Activated T-cell treated with anti-CD3 and anti-CD28 coated beads, Interleukin-2, amount 50 U/mL, for 72 hours (primary cell): ENCODE measurements at regions not wholly inside any gene's neighbourhood (a gene's known extent, or its start where the extent isn't known, plus 50 kb on each side); places are given as distances from the start of the nearest gene placed in this dataset.
"Not testable (repeated sequence)": the region's sequence is repeated elsewhere in the genome, so short reads cannot be mapped to it uniquely, and the experiment has no call there.

Experiments
- ATAC-seq, 2 donors: fragments of 150-1000 bp; cut with Tn5 transposase; replicated peaks in 1 of 2; 2 replicates each; pipeline ENCODE4 v1.10.0; 2021; ENCODE audit warnings: moderate library complexity in 2 of 2, mild to moderate bottlenecking in 1 of 2
- DNase-seq, 2 donors: peaks; one replicate each; pipeline ENCODE4 v3.0.0; 2021 to 2022; ENCODE audit warnings: mixed read lengths in 1 of 2
- H3K27ac Mint-ChIP-seq: one replicate; pipeline ENCODE4 v1.8.0; 2022; ENCODE audit warnings: mild to moderate bottlenecking, moderate library complexity, mixed read lengths
- H3K27me3 Mint-ChIP-seq: one replicate; pipeline ENCODE4 v1.8.0; 2022; ENCODE audit warnings: low read depth, mixed read lengths
- H3K36me3 Mint-ChIP-seq, 2 donors: one replicate each; pipeline ENCODE4 v1.8.0; 2022; ENCODE audit warnings: mixed read lengths in 2 of 2, mild to moderate bottlenecking in 1 of 2; ENCODE audit not compliant: insufficient read depth in 2 of 2
- H3K4me1 Mint-ChIP-seq: one replicate; pipeline ENCODE4 v1.8.0; 2022; ENCODE audit warnings: low read depth, mixed read lengths
- H3K4me3 Mint-ChIP-seq, 2 donors: one replicate each; pipeline ENCODE4 v1.8.0; 2022; ENCODE audit warnings: mild to moderate bottlenecking in 2 of 2, mixed read lengths in 2 of 2, moderate library complexity in 2 of 2
- H3K9me3 Mint-ChIP-seq, 2 donors: one replicate each; pipeline ENCODE4 v1.8.0; 2022; ENCODE audit warnings: mixed read lengths in 2 of 2

DNA sequence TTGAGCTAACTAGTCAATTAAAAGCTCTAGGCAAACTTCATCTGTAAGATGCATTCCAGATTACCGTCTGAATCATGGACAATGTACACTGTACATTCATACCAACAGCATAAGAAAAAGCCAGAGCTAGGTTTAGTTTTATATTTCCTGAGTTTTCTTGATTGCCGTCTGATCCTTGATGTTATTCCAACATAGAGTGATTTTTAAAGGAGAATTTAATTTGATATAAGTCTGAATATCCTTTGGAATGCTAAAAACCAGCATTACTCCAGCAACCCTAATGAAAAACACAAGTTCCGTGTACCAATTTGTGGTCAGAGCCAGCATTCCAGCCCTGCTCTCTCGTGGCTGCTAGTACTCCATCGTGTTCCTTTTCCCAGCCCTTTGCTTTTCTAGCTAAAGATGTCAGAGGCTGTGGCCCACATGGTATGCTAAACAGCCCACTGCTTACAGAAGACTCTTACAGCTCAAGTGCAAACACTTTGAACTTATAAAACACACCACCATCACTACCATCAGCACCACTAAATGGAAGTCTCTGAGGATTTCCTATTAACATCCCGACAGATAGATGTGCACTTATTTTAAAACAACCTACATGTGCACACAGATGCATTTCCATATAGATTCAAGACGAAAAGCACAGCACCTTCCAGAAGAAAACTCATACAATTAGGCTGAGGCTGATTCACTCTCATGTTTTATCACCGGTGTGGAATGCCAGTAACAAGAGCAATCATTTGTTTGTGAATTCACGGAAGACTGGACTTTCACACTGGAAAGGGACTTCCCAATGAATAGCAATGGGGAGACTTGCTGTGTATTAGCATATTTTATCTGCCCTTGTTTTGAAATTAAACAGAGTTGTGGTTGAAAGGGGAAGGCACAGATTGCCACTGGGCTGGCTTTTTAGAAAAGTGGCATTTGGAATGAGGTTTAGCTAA lies 246.9 kb upstream of the GAS1 start:
- Mint-ChIP-seq H3K27me3 (peaks cover 42% of the 10 kb centered on the region), H3K4me3 (no peak overlapping the region), H3K36me3 (no peaks in the 10 kb centered on the region), H3K4me1 (no peaks in the 10 kb centered on the region), H3K9me3 (peaks cover 0 to 6% of the 10 kb centered on the region in 2 donors), H3K27ac (no peak overlapping the region)
- no peak for ATAC-seq
- DNase-seq: no peak

DNA sequence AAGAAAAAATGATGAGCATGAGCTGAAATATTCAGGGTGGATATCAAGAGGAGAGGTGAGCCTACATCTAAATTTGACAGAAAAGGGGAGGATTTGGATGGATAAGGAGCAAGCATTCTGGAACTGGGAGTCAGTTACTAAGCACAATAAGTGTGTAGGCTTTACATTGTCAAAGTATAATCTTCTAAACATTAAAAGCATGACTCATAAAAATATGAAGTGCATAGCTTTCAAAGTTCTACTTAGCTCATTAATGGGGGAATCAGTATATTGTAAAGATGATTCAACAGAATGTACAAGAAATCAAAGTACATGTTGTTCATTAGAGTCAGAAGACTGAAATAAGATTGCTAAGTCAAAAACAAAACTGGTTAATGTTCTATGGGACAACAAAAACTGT lies 248.0 kb upstream of the GAS1 start:
- H3K36me3 Mint-ChIP-seq: no peaks in the 10 kb centered on the region

DNA sequence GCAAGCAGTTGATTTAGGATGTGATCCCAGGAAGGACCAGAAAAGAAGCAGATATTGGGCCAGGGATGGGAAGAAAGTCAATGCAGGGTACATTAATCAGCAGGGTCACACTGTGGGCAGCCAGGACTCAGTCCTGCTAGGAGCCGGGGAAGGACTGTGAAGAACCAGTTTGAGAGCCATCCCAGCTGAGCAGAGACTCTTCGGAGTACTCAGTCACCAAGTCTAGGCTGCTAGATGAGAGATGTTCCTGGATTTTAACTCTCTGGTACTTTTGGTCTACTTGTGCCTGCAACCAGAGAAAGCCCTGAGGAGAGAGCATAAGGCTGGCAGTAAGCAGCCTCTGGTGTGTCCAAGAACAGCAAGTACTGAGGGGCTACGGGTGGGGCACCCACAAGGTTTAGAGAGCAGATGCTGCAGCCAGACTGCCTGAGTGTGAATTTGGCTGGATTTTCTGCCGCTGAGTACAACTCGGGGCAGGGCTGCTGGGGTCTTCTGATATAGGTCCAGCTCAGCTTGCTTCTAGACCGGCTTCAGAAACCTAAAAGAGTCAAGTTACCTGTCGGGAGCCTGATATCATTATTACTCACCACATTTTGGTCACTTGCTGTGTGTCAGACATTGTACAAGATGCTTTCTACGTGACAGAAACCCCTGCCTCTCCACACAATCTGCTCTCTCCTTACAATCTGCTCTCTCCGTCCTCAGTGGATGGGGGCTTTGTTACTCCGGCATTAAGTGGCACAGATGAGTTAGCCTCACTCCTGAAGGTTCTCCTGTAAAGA lies 250.2 kb upstream of the GAS1 start:
- H3K36me3 Mint-ChIP-seq: no peaks in the 10 kb centered on the region
- H3K9me3 Mint-ChIP-seq: peaks cover 0 to 6% of the 10 kb centered on the region in 2 donors
- ATAC-seq (no peak), DNase-seq (no peak)
- H3K27me3 Mint-ChIP-seq: peaks cover 42% of the 10 kb centered on the region
- H3K4me1 Mint-ChIP-seq: no peaks in the 10 kb centered on the region
- no peak overlapping the region for H3K4me3 Mint-ChIP-seq
- H3K27ac Mint-ChIP-seq: no peak overlapping the region

More for the DNA sequence above, 248.0 kb upstream of the GAS1 start:
- no peaks in the 10 kb centered on the region for H3K4me1 Mint-ChIP-seq
- H3K27me3 Mint-ChIP-seq: peaks cover 42% of the 10 kb centered on the region
- no peak overlapping the region for H3K27ac Mint-ChIP-seq
- no peak overlapping the region for H3K4me3 Mint-ChIP-seq
- DNase-seq (no peak), ATAC-seq (no peak)
- H3K9me3 Mint-ChIP-seq: peaks cover 0 to 6% of the 10 kb centered on the region in 2 donors

DNA sequence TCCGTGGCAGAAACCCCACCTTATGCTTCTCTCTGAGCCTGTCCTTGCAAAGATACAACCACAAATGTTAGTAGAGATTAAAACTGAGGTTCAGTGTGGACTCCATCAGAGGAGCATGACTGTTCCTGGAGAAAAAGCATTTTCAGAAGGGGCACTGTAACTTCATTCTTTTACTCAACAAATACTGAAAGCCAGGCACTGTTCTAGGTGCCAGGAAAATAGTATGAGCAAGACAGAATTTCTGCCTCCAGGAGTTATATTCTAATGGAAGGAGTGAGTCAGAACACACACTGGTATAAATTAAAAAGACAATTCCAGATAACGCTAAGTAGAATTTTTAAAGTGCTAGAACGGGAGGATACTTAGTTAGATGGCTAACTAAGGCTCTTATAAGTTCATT lies 251.4 kb upstream of the GAS1 start:
- Mint-ChIP-seq H3K9me3 (peaks cover 0 to 6% of the 10 kb centered on the region in 2 donors), H3K27me3 (peaks cover 42% of the 10 kb centered on the region), H3K4me1 (no peaks in the 10 kb centered on the region), H3K27ac (no peak overlapping the region), H3K36me3 (no peaks in the 10 kb centered on the region), H3K4me3 (no peak overlapping the region)
- ATAC-seq: no peak
- DNase-seq: no peak

DNA sequence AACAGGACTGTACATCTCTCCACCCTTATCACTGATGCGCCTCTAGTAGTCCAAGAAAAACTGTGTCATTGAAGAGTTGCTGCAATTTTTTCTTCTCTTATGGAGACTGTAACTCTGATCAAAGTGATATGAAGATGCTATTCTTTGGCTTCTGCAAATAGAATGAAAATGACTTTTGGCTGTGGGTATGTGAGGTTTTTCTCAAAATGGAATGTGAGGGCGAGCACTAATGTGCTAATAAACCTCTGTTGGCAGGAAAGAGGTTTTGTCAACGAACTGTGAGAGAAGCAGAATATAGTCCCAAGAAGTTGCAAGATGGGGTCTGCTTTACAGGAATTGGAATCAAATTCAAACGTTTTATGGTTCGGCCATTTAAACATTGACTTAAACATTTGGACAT lies 252.0 kb upstream of the GAS1 start:
- H3K36me3 Mint-ChIP-seq: no peaks in the 10 kb centered on the region
- peaks cover 0 to 6% of the 10 kb centered on the region in 2 donors for H3K9me3 Mint-ChIP-seq
- H3K27ac Mint-ChIP-seq: no peak overlapping the region
- peaks cover 39% of the 10 kb centered on the region for H3K27me3 Mint-ChIP-seq
- H3K4me1 Mint-ChIP-seq: no peaks in the 10 kb centered on the region
- H3K4me3 Mint-ChIP-seq: no peak overlapping the region
- ATAC-seq (no peak), DNase-seq (no peak)

DNA sequence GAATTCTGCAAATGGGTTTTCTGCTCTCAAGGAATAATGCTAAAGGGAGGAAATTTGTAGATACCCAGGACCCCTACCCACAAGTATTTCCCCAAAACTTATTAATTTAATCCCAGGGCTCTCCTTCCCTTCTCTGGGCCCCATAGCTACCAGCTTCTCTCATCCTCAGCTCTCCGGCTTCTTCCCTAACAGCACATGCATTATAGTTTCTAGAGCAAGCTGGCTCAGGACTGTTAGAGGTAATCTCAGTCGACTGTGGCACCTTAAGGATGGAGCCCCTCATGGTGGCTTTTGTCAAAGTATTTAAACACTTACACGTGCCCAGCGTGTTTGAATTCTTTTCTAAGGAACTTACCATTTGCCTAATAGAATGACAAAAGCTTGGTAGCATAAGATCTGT lies 252.5 kb upstream of the GAS1 start:
- peaks cover 34% of the 10 kb centered on the region for H3K27me3 Mint-ChIP-seq
- peaks cover 0 to 6% of the 10 kb centered on the region in 2 donors for H3K9me3 Mint-ChIP-seq
- H3K36me3 Mint-ChIP-seq: no peaks in the 10 kb centered on the region
- H3K4me1 Mint-ChIP-seq: no peaks in the 10 kb centered on the region
- ATAC-seq (no peak), DNase-seq (no peak)
- H3K4me3 Mint-ChIP-seq: no peak overlapping the region
- no peak overlapping the region for H3K27ac Mint-ChIP-seq

DNA sequence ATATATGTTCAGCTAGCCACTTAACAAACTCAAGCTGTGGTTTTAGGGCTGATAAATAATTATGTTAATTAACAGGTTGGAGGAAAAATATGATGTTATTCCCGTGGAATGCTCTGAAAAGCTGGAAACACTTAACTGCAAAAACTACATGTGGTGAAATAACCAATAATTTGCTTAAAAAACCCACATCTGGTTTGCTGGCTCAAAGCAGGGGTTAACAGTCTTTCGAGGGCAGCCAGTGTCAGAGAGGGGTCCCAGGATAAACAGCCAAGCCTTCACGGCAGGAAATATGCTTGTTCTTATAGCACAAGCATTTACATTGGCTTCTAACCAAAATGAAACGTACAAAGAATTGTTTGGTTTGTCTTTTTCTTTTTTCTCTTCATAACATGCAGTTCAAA lies 254.0 kb upstream of the GAS1 start:
- no peaks in the 10 kb centered on the region for H3K4me1 Mint-ChIP-seq

DNA sequence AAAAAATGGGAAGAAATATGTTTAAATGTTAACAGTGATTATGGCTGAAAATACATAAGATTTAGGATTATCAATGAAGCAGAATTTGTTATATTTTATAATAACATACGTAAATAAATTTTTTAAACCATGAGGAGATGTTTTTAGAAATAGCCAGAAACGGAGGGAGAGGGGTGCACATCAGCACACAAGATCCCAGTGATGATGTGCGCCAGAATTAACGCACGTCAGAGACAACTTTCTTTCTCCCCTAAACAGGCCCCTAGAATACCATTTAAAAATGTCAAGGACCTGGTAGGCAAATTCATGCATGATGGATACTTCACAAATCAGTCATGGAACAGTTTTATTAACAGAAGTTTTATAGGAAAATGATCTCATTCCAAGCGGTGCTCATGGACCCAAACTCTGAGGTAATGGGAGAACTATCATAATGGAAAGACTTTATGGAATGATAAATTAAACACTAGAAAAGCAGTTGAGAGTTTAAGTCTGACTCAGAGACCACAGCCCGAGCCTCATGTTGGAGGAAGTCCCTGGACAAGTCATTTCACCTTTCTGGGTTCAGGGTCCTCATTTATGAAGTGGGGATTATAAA lies 258.9 kb upstream of the GAS1 start:
- no peak for ATAC-seq
- no peak overlapping the region for H3K27ac Mint-ChIP-seq
- no peaks in the 10 kb centered on the region for H3K9me3 Mint-ChIP-seq
- no peak overlapping the region for H3K4me3 Mint-ChIP-seq
- no peaks in the 10 kb centered on the region for H3K4me1 Mint-ChIP-seq
- peaks cover 6% of the 10 kb centered on the region for H3K27me3 Mint-ChIP-seq
- no peaks in the 10 kb centered on the region for H3K36me3 Mint-ChIP-seq
- no peak for DNase-seq

More for the DNA sequence above, 254.0 kb upstream of the GAS1 start:
- Mint-ChIP-seq H3K4me3 (no peak overlapping the region), H3K27me3 (peaks cover 28% of the 10 kb centered on the region), H3K9me3 (peaks cover 0 to 5% of the 10 kb centered on the region in 2 donors), H3K27ac (no peak overlapping the region), H3K36me3 (no peaks in the 10 kb centered on the region)
- ATAC-seq (no peak), DNase-seq (no peak)

DNA sequence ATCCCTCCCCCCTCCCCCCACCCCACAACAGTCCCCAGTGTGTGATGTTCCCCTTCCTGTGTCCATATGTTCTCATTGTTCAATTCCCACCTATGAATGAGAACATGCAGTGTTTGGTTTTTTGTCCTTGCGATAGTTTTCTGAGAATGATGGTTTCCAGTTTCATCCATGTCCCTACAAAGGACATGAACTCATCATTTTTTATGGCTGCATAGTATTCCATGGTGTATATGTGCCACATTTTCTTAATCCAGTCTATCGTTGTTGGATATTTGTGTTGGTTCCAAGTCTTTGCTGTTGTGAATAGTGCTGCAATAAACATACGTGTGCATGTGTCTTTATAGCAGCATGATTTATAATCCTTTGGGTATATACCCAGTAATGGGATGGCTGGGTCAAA lies 263.4 kb upstream of the GAS1 start:
- not testable (repeated sequence) for H3K4me3 Mint-ChIP-seq, DNase-seq, ATAC-seq, H3K27ac Mint-ChIP-seq, H3K4me1 Mint-ChIP-seq, H3K36me3 Mint-ChIP-seq, H3K9me3 Mint-ChIP-seq
- peaks cover 14% of the 10 kb centered on the region for H3K27me3 Mint-ChIP-seq

DNA sequence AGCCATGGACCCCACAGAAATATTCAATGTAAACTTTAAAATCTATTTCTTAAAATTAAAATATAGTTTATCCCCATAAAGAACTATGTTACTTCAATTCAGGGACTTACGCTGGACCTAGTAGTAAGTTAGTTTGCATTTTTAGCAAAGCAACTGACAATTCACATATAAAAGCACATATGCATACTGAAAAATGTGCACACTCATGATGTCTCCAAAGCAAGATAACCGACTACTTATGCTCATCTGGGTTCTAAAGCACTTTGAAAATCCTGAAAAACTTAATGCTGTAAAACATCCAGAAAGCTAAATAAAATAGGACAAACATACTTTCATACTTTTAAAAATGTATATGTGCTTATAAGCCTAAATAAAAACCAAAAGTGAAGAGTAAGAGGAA lies 264.4 kb upstream of the GAS1 start:
- no peak overlapping the region for H3K27ac Mint-ChIP-seq
- no peaks in the 10 kb centered on the region for H3K9me3 Mint-ChIP-seq
- no peaks in the 10 kb centered on the region for H3K36me3 Mint-ChIP-seq
- ATAC-seq (no peak), DNase-seq (no peak)
- no peaks in the 10 kb centered on the region for H3K4me1 Mint-ChIP-seq
- no peak overlapping the region for H3K4me3 Mint-ChIP-seq
- H3K27me3 Mint-ChIP-seq: peaks cover 14% of the 10 kb centered on the region

DNA sequence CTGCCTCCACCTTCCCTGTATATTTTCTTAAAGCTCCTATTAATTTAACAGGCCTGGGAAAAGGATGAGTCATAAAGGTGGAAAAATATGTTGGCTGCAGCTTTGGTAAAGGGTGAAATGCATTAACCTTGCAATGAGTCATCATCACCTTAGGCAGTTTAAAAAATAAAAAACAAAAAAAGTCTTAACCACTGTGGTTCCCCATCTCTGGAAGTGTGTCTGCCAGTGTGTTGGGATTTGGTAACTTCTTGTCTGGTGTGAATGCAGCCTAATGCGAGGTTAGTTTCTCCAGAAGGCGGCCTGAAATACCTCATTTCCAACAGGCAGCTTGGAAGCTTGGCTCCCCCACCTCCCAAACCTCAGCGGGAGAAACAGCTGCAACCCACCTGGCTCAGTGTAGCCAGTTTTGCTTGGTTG lies 265.3 kb upstream of the GAS1 start:
- Mint-ChIP-seq H3K27ac (no peak overlapping the region), H3K27me3 (peaks cover 14% of the 10 kb centered on the region), H3K36me3 (no peaks in the 10 kb centered on the region), H3K4me3 (no peak overlapping the region), H3K4me1 (no peaks in the 10 kb centered on the region), H3K9me3 (no peaks in the 10 kb centered on the region)
- ATAC-seq (no peak), DNase-seq (no peak)

DNA sequence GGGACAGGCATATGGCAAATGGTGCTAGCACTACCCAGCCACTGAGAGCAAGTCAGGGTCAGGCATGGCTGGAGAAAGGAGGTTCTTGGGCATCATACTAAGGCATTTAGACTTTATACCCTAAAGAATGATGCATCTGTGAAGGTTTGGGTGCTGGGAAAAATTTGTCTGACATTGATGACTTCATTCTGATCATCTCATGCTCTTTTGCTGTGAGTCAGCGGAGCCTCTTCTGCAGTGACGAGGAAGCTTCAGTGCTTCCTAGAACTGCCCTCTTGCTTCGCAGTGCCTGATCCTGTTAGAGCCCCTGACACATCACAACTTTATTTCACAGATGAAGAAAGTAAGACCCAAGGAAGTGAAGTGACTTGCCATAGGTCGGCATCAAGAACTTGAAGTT lies 266.6 kb upstream of the GAS1 start:
- Mint-ChIP-seq H3K9me3 (no peaks in the 10 kb centered on the region), H3K27ac (no peak overlapping the region), H3K4me3 (no peak overlapping the region), H3K36me3 (no peaks in the 10 kb centered on the region), H3K27me3 (peaks cover 22% of the 10 kb centered on the region), H3K4me1 (no peaks in the 10 kb centered on the region)
- peak in 1 of 2 donors; percentile 86 for ATAC-seq
- peak in 1 of 2 donors; percentile 5 for DNase-seq

DNA sequence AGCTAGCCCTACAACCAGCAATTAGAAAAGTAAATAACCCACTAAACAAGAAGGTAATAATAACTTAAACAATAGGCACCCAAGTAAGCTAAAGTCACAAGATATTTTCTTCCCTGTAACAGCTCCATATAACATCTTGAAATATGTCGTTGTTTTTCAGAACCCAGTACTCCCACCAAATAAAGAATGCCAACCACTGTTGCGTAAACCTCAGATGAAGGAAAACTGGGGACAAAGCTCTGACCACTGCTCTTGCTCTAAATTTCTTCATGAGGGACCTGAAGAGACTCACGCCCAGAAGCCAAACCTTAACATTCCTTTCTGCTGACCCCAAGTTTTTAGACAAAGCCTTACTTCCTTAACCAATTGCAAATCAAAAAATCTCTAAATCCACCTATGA lies 267.7 kb upstream of the GAS1 start:
- Mint-ChIP-seq H3K27me3 (peaks cover 22% of the 10 kb centered on the region), H3K27ac (no peak overlapping the region), H3K9me3 (no peaks in the 10 kb centered on the region), H3K4me1 (no peaks in the 10 kb centered on the region), H3K36me3 (no peaks in the 10 kb centered on the region), H3K4me3 (no peak overlapping the region)
- ATAC-seq (no peak), DNase-seq (no peak)
